GM12875 (cell line): ENCODE measurements at regions not wholly inside any gene's neighbourhood (a gene's known extent, or its start where the extent isn't known, plus 50 kb on each side); places are given as distances from the start of the nearest gene placed in this dataset.

Experiments used
- H3K4me3 ChIP-seq: one replicate; pipeline ENCODE4 v1.5.1; 2011; ENCODE audit warnings: low read depth, low read length, control low read depth
- CTCF ChIP-seq: IDR thresholded peaks from 2 replicates; pipeline ENCODE4 v1.5.1; 2011; ENCODE audit warnings: low read depth, mild to moderate bottlenecking, control low read depth, inconsistent platforms, low read length, moderate library complexity, borderline replicate concordance; ENCODE audit not compliant: insufficient read depth

- TF ChIP-seq CTCF: no peak
- no peak overlapping the region for H3K4me3 ChIP-seq
Observed at GRCh38 chr2:147165697-147166382, 679.0 kb upstream of the ACVR2A start.

- H3K4me3 ChIP-seq: no peak overlapping the region
- no peak for TF ChIP-seq CTCF
Observed at GRCh38 chr2:147164563-147164962, 680.3 kb upstream of the ACVR2A start.

DNA sequence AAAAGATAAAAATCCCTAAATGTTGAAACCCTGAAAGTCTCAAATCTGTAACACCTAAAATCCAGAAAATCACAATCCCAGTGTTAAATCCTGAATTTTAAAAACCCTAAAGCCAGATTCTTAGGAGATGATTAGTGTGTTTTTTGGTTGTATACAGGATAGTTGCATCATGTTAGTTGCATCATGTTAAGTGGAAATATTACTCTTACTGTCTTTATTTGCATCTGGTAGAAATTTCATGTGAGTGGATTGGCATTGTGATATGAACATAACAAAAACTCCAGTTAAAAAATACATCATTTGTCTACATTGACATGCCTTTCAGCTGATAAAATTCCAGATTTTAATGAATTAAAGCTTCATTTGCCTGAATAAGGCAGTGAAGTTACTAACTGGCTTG is 683.1 kb upstream of the ACVR2A start:
- no peak for TF ChIP-seq CTCF
- H3K4me3 ChIP-seq: no peak overlapping the region

DNA sequence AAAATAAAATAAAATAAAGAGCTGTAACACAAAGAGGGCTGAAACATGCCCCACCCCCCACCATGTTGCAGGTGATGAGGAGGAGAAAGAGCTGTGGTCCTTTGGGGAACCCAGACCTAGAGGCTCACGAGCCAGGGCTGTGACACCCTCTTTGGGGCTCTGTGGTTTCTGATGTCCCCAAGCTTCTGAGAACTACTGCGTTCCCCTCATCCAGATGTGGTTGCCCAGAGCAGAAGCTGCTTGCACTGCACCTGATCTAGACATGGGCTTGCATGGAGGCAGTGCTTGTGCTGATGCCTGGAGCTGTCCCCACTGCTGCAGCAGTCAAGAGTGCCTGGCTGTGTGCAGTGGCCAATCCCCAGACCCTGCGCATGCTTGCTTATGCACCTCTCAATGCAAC is 687.9 kb upstream of the ACVR2A start:
- H3K4me3 ChIP-seq: no peak overlapping the region
- TF ChIP-seq CTCF: no peak

DNA sequence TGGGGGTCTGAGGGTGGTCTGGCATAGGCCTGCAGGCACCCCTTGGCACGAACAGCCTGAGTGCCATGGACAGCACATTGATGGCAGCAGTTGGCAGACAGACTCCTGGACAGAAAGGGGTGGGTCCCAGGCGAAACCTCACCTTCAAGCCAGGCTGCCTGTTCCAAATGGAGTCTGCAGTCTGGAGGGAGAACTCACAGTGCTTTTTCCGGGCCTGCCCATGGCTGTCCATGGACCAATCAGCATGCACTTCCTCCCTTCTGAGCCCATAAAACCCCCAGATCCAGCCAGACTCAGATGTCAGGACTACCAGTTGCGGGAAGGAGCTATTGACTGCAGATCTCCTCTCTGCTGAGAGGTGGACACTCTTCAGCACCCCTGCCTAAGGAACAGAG is 694.6 kb upstream of the ACVR2A start:
- TF ChIP-seq CTCF: no peak
- H3K4me3 ChIP-seq: no peak overlapping the region

DNA sequence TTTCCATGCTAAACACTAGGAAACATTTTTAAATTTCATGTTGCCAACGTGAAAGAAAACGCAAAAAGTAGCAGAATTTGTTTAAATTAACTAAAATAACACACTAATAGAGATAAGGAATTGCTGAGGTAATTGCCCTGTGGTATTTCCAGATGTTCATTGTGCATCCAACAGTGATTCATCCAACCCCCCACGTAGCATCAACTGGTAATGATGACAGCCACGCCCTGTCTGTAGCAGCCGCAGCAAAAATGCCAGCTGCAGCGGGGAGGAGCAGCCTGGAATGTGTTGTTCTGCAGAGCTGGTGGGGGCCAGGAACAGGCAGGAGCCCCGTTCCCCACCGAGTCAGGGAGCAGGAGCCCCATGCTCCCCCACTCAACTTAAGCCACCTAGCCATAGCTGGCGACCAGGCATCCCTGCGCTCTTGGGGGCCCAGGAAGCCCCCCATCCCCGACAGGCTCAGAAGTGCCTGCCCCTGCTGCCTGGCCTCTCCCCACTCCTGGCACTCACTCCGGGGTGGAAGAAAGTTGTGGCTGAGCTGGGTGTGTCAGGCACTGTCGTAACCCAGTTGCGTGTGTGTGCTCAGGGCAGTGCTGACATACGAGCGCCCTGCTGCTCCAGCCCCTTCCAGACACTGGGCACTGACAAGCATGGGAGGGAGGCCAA is 695.1 kb upstream of the ACVR2A start:
- H3K4me3 ChIP-seq: no peak overlapping the region
- TF ChIP-seq CTCF: no peak

DNA sequence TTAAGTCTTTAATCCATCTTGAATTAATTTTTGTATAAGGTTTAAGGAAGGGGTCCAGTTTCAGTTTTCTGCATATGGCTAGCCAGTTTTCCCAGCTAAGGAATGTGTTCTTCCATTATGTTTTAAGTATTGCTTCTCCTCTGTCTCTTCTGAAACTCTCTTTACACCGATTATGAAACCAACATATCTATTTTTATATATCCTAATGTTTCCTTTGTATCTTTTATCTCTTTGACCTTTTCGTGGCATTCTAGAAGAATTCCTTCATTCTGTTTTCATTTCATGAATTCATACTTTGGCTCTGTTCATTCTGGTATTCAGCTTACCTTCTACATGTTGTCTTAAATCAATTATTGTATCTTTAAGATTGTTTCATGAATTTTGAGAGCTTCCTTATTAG is 697.0 kb upstream of the ACVR2A start:
- TF ChIP-seq CTCF: no peak
- no peak overlapping the region for H3K4me3 ChIP-seq
